ENCODE measurements at regions not wholly inside any gene's neighbourhood (a gene's known extent, or its start where the extent isn't known, plus 50 kb on each side); places are given as distances from the start of the nearest gene placed in this dataset.
"Not testable (repeated sequence)": the region's sequence is repeated elsewhere in the genome, so short reads cannot be mapped to it uniquely, and the experiment has no call there.

- DNase-seq: peak; percentile 68 to 74
- Histone ChIP-seq H3K27me3 (no peaks in the 10 kb centered on the region), H3K9me3 (no peaks in the 10 kb centered on the region), H3K27ac (no peak overlapping the region), H3K4me1 (no peaks in the 10 kb centered on the region), H3K36me3 (no peaks in the 10 kb centered on the region), H3K4me3 (replicated peaks in 1 of 3) (no peak overlapping the region)
- WGBS, 2 donors: 25 to 32% methylated on average over 3 of the region's 3 CpGs
- intact Hi-C loops (cut with DNase I): no loop called here
- no peak for TF ChIP-seq POLR2A (IDR thresholded peaks at IDR 0.05)
- no peak for TF ChIP-seq CTCF (IDR thresholded peaks at IDR 0.05)
Measured at GRCh38 chr7:73954181-73954580, 73.8 kb upstream of the ELN start.

- H3K4me3 ChIP-seq (replicated peaks in 1 of 3): no peak overlapping the region
- H3K9me3 ChIP-seq: no peaks in the 10 kb centered on the region
- DNase-seq: no peak
- TF ChIP-seq CTCF (IDR thresholded peaks at IDR 0.05): no peak
- TF ChIP-seq POLR2A (IDR thresholded peaks at IDR 0.05): no peak
- H3K36me3 ChIP-seq: no peaks in the 10 kb centered on the region
- no peaks in the 10 kb centered on the region for H3K27me3 ChIP-seq
- no peak overlapping the region for H3K27ac ChIP-seq
- intact Hi-C loops (cut with DNase I): no loop called here
- 94 to 96% methylated on average over 2 of the region's 2 CpGs for WGBS, 2 donors
- no peaks in the 10 kb centered on the region for H3K4me1 ChIP-seq
Measured at GRCh38 chr7:73954861-73955260, 73.1 kb upstream of the ELN start.

- Histone ChIP-seq H3K4me1 (no peaks in the 10 kb centered on the region), H3K4me3 (replicated peaks in 1 of 3) (no peak overlapping the region), H3K36me3 (no peaks in the 10 kb centered on the region), H3K27me3 (no peaks in the 10 kb centered on the region), H3K27ac (no peak overlapping the region), H3K9me3 (no peaks in the 10 kb centered on the region)
- no peak for TF ChIP-seq CTCF (IDR thresholded peaks at IDR 0.05)
- WGBS, 2 donors: 73 to 76% methylated on average over 3 of the region's 3 CpGs
- DNase-seq: peak; percentile 18 to 20
- intact Hi-C loops (cut with DNase I): no loop called here
Measured at GRCh38 chr7:73960548-73960947, 67.4 kb upstream of the ELN start.

- H3K27me3 ChIP-seq; intact Hi-C loops (cut with DNase I); H3K4me3 ChIP-seq (replicated peaks in 1 of 3); H3K36me3 ChIP-seq; H3K27ac ChIP-seq; H3K4me1 ChIP-seq; H3K9me3 ChIP-seq; DNase-seq: not testable (repeated sequence)
- 95 to 98% methylated on average over 9 of the region's 9 CpGs for WGBS, 2 donors
Measured at GRCh38 chr7:73961991-73962390, 66.0 kb upstream of the ELN start.

- Histone ChIP-seq H3K36me3 (no peaks in the 10 kb centered on the region), H3K27ac (no peak overlapping the region), H3K27me3 (no peaks in the 10 kb centered on the region), H3K9me3 (no peaks in the 10 kb centered on the region), H3K4me3 (replicated peaks in 1 of 3) (no peak overlapping the region), H3K4me1 (no peaks in the 10 kb centered on the region)
- 92 to 95% methylated on average over 2 of the region's 2 CpGs for WGBS, 2 donors
- intact Hi-C loops (cut with DNase I): no loop called here
- TF ChIP-seq POLR2A (IDR thresholded peaks at IDR 0.05): no peak
- no peak for TF ChIP-seq CTCF (IDR thresholded peaks at IDR 0.05)
- DNase-seq: no peak
Measured at GRCh38 chr7:73963252-73963822, 64.6 kb upstream of the ELN start.

- WGBS, 2 donors: 100% methylated on average over 3 to 4 of the region's 4 CpGs
- no peaks in the 10 kb centered on the region for H3K4me1 ChIP-seq
- no peak overlapping the region for H3K4me3 ChIP-seq (replicated peaks in 1 of 3)
- DNase-seq: no peak
- no peaks in the 10 kb centered on the region for H3K36me3 ChIP-seq
- TF ChIP-seq CTCF (IDR thresholded peaks at IDR 0.05) (no peak), POLR2A (IDR thresholded peaks at IDR 0.05) (no peak)
- H3K27ac ChIP-seq: no peak overlapping the region
- H3K9me3 ChIP-seq: no peaks in the 10 kb centered on the region
- H3K27me3 ChIP-seq: no peaks in the 10 kb centered on the region
- intact Hi-C loops (cut with DNase I): no loop called here
Measured at GRCh38 chr7:73964786-73965185, 63.2 kb upstream of the ELN start.

All from thyroid gland (tissue), 4 donors.